HG03432 (cell line): ENCODE measurements at regions not wholly inside any gene's neighbourhood (a gene's known extent, or its start where the extent isn't known, plus 50 kb on each side); places are given as distances from the start of the nearest gene placed in this dataset.
"Not testable (repeated sequence)": the region's sequence is repeated elsewhere in the genome, so short reads cannot be mapped to it uniquely, and the experiment has no call there.

Source experiments
- ATAC-seq: cut with Tn5 transposase; IDR thresholded peaks from one replicate; pipeline ENCODE4 v1.9.1; 2021; ENCODE audit warnings: mild to moderate bottlenecking, moderate library complexity; ENCODE audit not compliant: unreplicated experiment

GRCh38 chr2:220374282-220374681, 746.9 kb downstream of the SLC4A3 start:
- no peak for ATAC-seq

- no peak for ATAC-seq
Measured at GRCh38 chr2:220377482-220378155, 750.2 kb downstream of the SLC4A3 start.

- ATAC-seq = not testable (repeated sequence)
Measured at GRCh38 chr2:220387758-220388157, 760.3 kb downstream of the SLC4A3 start.

- ATAC-seq = no peak
Measured at GRCh38 chr2:220393711-220394110, 766.3 kb downstream of the SLC4A3 start.

GRCh38 chr2:220394433-220394832, 767.0 kb downstream of the SLC4A3 start:
- ATAC-seq = no peak

- no peak for ATAC-seq
Measured at GRCh38 chr2:220396287-220396686, 768.9 kb downstream of the SLC4A3 start.

GRCh38 chr2:220410296-220410695, 782.9 kb downstream of the SLC4A3 start:
- no peak for ATAC-seq

GRCh38 chr2:220417503-220417902, 790.1 kb downstream of the SLC4A3 start:
- no peak for ATAC-seq

GRCh38 chr2:220419647-220420046, 792.2 kb downstream of the SLC4A3 start:
- ATAC-seq = no peak

GRCh38 chr2:220420820-220421219, 793.4 kb downstream of the SLC4A3 start:
- no peak for ATAC-seq

GRCh38 chr2:220422676-220423075, 795.2 kb downstream of the SLC4A3 start:
- ATAC-seq = no peak

- no peak for ATAC-seq
Measured at GRCh38 chr2:220424561-220424960, 797.1 kb downstream of the SLC4A3 start.

GRCh38 chr2:220432645-220433044, 805.2 kb downstream of the SLC4A3 start:
- no peak for ATAC-seq

GRCh38 chr2:220433131-220433530, 805.7 kb downstream of the SLC4A3 start:
- no peak for ATAC-seq

- ATAC-seq = no peak
Measured at GRCh38 chr2:220434385-220434784, 807.0 kb downstream of the SLC4A3 start.

- ATAC-seq = no peak
Measured at GRCh38 chr2:220437938-220438337, 810.5 kb downstream of the SLC4A3 start.

GRCh38 chr2:220440731-220441130, 813.3 kb downstream of the SLC4A3 start:
- ATAC-seq = no peak

GRCh38 chr2:220441404-220441803, 814.0 kb downstream of the SLC4A3 start:
- no peak for ATAC-seq

- no peak for ATAC-seq
Measured at GRCh38 chr2:220442012-220442411, 814.6 kb downstream of the SLC4A3 start.

- no peak for ATAC-seq
Measured at GRCh38 chr2:220445429-220446105, 818.1 kb downstream of the SLC4A3 start.

- ATAC-seq = no peak
Measured at GRCh38 chr2:220446106-220446712, 818.8 kb downstream of the SLC4A3 start.

GRCh38 chr2:220450846-220451245, 823.4 kb downstream of the SLC4A3 start:
- no peak for ATAC-seq
